ENCODE measurements at regions not wholly inside any gene's neighbourhood (a gene's known extent, or its start where the extent isn't known, plus 50 kb on each side); places are given as distances from the start of the nearest gene placed in this dataset.

GRCh38 chr1:221795380-221795779, 53.5 kb upstream of the DUSP10 start:
- TF ChIP-seq EZH2phosphoT487 (IDR thresholded peaks at IDR 0.05; ENCODE audit: borderline replicate concordance): no peak
- TF ChIP-seq EZH2 (IDR thresholded peaks at IDR 0.05): no peak
- TF ChIP-seq POLR2A (IDR thresholded peaks at IDR 0.05; ENCODE audit: borderline replicate concordance, extremely low read depth, insufficient read depth, insufficient read length): no peak
- TF ChIP-seq CTCF (IDR thresholded peaks at IDR 0.05 in 2 of 3, conservative IDR thresholded peaks at IDR 0.05 in 1 of 3; ENCODE audit: borderline replicate concordance in 1 of 3, insufficient read depth in 1 of 3, low read depth in 2 of 3, low read length in 2 of 3): no peak
- TF ChIP-seq POLR2AphosphoS5 (IDR thresholded peaks at IDR 0.05; ENCODE audit: low read depth, low read length): no peak
- TF ChIP-seq SP1 (IDR thresholded peaks at IDR 0.05; ENCODE audit: low read depth): no peak
- no peak for TF ChIP-seq YY1 (IDR thresholded peaks at IDR 0.05; ENCODE audit: extremely low read depth, insufficient replicate concordance, low read depth, low read length)

Data from HCT116 (cell line).